Skeletal muscle tissue (tissue), 3 donors: ENCODE measurements at regions not wholly inside any gene's neighbourhood (a gene's known extent, or its start where the extent isn't known, plus 50 kb on each side); places are given as distances from the start of the nearest gene placed in this dataset.

Experiments
- H3K27ac ChIP-seq: one replicate; pipeline ENCODE4 v1.7.0; 2013; ENCODE audit warnings: mild to moderate bottlenecking, low read depth, low read length, inconsistent platforms
- H3K27me3 ChIP-seq, 3 donors: one replicate each; pipeline ENCODE4 v1.7.0; 2013; ENCODE audit warnings: low read length in 3 of 3; ENCODE audit not compliant: control insufficient read depth in 3 of 3, insufficient read depth in 3 of 3
- H3K36me3 ChIP-seq, 3 donors: one replicate each; pipeline ENCODE4 v1.7.0; 2013; ENCODE audit warnings: low read length in 3 of 3; ENCODE audit not compliant: control insufficient read depth in 3 of 3, insufficient read depth in 3 of 3
- H3K4me1 ChIP-seq, 3 donors: one replicate each; pipeline ENCODE4 v1.7.0; 2013; ENCODE audit warnings: low read length in 3 of 3, mild to moderate bottlenecking in 3 of 3; ENCODE audit not compliant: control insufficient read depth in 3 of 3, insufficient read depth in 3 of 3
- H3K4me3 ChIP-seq, 3 donors: one replicate each; pipeline ENCODE4 v1.7.0; 2013; ENCODE audit warnings: low read length in 3 of 3
- H3K9ac ChIP-seq, 3 donors: one replicate each; pipeline ENCODE4 v1.7.0; 2013; ENCODE audit warnings: low read length in 3 of 3, mild to moderate bottlenecking in 3 of 3, moderate library complexity in 2 of 3, low read depth in 1 of 3
- H3K9me3 ChIP-seq, 3 donors: one replicate each; pipeline ENCODE4 v1.7.0; 2013; ENCODE audit warnings: low read length in 3 of 3; ENCODE audit not compliant: control insufficient read depth in 3 of 3
- donor health status: Osteomylitis.

DNA sequence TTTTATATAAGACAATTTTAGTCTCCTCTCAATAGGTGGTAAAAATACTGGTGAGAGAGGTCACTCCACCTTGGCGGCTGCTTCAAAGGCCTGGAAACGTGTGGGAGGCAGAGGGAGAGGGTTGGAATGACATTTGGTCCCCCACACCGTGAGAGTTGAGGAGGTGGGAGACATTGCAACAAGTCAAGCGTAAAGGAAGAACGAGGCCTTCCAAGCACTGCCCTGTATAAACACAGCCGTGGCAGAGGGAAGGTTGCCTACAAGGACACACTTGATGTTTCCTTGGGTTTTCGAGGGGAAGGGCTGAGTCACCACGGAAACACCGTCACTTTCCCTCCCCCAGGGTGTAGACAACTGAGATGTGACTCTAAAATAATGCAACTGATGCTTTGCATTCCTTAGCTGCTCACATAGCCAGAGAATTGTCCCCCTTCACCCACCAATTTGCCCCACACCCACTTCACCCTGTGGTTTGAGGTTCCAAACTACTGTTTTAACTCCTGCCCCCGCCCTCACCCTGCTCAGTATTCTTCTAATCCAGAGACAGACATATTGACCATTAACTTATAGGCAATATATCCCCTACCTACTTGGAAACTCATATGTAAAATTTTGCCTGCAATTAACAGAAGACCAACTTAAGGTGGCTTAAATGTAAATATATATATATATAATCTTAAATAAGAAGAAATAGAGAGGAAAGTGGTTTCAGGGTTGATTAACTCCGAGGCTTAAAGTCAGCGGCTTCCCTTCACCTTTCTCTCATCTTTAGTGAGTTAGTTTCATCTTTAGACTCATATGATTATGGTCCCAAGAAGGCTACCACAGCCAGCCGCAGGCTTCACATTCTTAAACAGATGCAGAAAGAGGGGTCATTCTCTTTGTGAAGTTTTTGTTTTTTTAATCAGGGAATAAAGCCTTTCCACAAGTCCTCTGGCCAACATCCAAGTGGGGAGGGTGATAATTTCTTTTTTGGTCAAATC lies 54.1 kb upstream of the BDNF start:
- Histone ChIP-seq H3K4me3 (no peak overlapping the region), H3K4me1 (no peaks in the 10 kb centered on the region), H3K36me3 (no peaks in the 10 kb centered on the region), H3K27ac (no peak overlapping the region), H3K9ac (no peak overlapping the region), H3K27me3 (no peaks in the 10 kb centered on the region), H3K9me3 (no peaks in the 10 kb centered on the region)
